HG03135 (cell line): ENCODE measurements at regions not wholly inside any gene's neighbourhood (a gene's known extent, or its start where the extent isn't known, plus 50 kb on each side); places are given as distances from the start of the nearest gene placed in this dataset.

ENCODE experiments used
- ATAC-seq: cut with Tn5 transposase; IDR thresholded peaks from one replicate; pipeline ENCODE4 v1.9.1; 2021; ENCODE audit warnings: mild to moderate bottlenecking, moderate library complexity; ENCODE audit not compliant: unreplicated experiment

- no peak for ATAC-seq
These were observed 335.4 kb upstream of the TEX13C start for GRCh38 chrX:124984140-124984813.

DNA sequence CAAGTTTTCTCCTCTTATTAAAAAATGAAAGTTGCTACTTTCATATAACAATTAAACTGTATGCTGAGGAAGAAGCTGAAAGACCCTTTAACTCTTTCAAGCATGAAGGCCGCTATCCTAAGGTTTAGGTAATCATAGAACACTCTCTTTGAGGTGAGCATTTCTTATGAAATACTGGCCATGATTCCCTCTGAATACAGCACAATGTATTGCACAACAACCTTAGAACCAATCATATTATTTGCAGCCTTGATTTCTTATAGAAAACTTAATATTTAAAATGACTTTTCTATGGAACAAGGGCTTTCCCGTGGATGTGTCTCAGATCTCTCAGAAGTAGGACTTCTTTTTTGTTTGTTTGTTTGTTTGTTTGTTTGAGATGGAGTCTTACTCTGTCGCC, 333.4 kb upstream of the TEX13C start:
- no peak for ATAC-seq

GRCh38 chrX:124993735-124994134, 325.9 kb upstream of the TEX13C start:
- ATAC-seq, result no peak

GRCh38 chrX:124994404-124994803, 325.3 kb upstream of the TEX13C start:
- ATAC-seq, result no peak

DNA sequence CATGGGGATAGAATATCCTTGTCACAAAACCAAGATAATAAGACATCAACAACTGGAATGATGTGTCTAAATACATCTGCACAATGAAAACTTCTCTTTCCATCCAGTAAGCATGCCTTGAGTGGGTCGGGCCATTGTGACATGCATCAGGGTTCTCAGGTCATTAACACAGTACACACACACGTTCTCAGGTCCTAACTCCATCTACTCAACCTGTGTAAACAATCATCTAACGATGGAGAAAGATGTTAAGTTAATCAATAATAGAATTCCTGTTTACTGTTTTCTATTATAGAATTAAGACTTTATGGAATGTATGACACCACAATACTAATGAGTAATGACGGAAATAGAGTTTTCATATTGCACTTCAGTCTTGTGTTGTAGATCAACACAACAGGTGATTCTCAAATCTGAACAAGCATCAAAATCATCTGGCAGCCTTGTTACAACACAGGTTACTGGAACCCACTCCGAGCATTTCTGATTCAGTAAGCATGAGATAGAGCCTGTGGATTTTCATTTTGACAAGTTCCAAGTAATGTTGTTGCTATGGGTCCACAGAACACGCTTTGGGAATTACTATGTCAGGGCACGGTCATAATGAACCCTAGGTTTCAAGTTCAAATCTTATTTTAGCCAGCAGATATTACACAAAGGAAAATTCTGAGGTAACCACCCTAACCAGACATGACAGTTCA, 315.8 kb upstream of the TEX13C start:
- ATAC-seq, result no peak

GRCh38 chrX:125004799-125005198, 314.9 kb upstream of the TEX13C start:
- ATAC-seq, result no peak

- no peak for ATAC-seq
These were observed 313.8 kb upstream of the TEX13C start for GRCh38 chrX:125005863-125006262.

- no peak for ATAC-seq
These were observed 313.0 kb upstream of the TEX13C start for GRCh38 chrX:125006704-125007103.

DNA sequence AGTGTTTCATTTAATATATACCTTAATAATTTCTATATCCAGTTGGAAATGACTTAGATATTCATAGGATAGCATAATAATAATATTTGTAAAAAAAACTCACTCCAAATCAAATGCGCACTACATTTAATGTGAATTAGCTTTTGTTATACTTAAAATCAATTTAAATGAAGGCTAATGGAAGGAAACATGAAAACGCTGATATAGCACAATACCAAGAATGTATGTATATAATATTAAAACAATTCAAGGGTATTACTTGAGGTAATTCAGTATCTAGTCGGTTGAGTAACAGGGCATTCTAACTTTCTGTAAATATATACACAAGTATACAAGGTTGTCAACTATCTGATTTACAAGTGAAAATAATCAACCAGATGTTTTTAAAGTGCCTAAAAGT, 307.1 kb upstream of the TEX13C start:
- ATAC-seq, result no peak

- no peak for ATAC-seq
These were observed 290.5 kb upstream of the TEX13C start for GRCh38 chrX:125029131-125029530.
